HFF-Myc (cell line): ENCODE measurements at regions not wholly inside any gene's neighbourhood (a gene's known extent, or its start where the extent isn't known, plus 50 kb on each side); places are given as distances from the start of the nearest gene placed in this dataset.

ENCODE experiments used
- DNase-seq: peaks from one replicate; pipeline ENCODE4 v3.0.0-alpha.2; 2011; ENCODE audit warnings: low read depth; ENCODE audit errors: extremely low read depth
- H3K4me3 ChIP-seq: replicated peaks from 2 replicates; pipeline ENCODE4 v1.5.1; 2011; ENCODE audit warnings: low read depth, mild to moderate bottlenecking, control low read depth, low read length
- TF ChIP-seq, protein P1 (sequence below): IDR thresholded peaks from 2 replicates; pipeline ENCODE4 v1.5.1; 2012; ENCODE audit warnings: mild to moderate bottlenecking, low read depth, low read length, control low read depth; ENCODE audit errors: missing control alignments

DNA sequence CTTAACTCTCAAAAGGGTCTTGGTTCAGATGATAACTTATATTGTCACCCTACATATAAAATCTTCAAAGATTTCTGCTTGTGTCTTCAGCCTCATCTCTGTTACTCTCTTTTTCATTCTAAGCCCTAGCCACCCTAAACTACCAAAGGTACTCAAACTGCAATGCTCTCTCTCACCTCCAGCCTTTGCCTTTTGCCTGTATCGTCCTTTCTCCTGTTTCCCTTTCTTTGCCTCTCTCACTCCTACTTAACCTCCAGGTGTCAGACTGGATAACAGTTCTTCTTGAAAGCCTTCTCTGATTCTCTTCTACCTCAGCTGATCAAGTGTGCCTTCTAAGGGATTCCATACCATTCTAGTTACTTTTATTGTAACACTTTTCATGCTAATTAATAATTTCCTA is 149.8 kb downstream of the SERPINI1 start:
- no peak overlapping the region for H3K4me3 ChIP-seq
- no peak for DNase-seq
- TF ChIP-seq, protein P1, sequence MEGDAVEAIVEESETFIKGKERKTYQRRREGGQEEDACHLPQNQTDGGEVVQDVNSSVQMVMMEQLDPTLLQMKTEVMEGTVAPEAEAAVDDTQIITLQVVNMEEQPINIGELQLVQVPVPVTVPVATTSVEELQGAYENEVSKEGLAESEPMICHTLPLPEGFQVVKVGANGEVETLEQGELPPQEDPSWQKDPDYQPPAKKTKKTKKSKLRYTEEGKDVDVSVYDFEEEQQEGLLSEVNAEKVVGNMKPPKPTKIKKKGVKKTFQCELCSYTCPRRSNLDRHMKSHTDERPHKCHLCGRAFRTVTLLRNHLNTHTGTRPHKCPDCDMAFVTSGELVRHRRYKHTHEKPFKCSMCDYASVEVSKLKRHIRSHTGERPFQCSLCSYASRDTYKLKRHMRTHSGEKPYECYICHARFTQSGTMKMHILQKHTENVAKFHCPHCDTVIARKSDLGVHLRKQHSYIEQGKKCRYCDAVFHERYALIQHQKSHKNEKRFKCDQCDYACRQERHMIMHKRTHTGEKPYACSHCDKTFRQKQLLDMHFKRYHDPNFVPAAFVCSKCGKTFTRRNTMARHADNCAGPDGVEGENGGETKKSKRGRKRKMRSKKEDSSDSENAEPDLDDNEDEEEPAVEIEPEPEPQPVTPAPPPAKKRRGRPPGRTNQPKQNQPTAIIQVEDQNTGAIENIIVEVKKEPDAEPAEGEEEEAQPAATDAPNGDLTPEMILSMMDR: no peak

DNA sequence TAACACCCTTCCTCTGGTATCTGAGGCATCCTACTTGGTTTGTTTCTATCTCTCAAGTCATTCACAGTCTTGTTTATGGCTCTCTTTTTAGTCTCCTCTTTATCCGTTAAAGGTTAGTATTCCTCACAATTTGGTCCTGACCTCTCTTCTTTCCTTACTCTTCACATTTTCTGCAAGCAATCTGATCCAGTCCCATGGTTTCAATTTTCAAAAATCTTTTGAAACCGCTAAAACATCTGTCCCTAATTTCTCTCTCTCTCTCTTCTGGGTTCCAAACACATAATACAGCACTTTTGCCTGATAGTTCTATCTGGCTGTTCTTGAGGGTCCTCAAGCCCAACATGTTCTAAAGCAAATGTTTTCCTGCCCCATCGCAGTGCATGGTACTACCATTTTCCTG is 149.0 kb downstream of the SERPINI1 start:
- no peak overlapping the region for H3K4me3 ChIP-seq
- TF ChIP-seq, protein P1: no peak
- peak; percentile 2 for DNase-seq

DNA sequence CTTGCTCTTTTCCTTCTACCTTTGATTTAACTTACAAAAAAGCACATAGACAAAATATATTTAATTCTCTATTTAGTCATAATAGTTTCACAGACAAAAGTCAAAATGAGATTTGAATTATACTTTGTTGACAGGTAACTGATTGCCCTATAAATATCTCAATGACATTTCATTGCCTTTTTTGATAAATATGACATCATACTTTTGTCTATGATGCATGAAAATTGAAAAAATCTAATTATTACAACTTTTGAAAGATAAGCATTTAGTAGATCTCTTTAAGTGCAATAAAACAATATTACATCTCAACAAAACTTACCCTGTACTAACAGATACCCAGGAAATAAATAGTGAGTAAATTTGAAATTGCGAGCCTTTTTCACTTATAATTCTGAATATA is 147.9 kb downstream of the SERPINI1 start:
- DNase-seq: no peak
- H3K4me3 ChIP-seq: no peak overlapping the region
- TF ChIP-seq, protein P1: no peak

DNA sequence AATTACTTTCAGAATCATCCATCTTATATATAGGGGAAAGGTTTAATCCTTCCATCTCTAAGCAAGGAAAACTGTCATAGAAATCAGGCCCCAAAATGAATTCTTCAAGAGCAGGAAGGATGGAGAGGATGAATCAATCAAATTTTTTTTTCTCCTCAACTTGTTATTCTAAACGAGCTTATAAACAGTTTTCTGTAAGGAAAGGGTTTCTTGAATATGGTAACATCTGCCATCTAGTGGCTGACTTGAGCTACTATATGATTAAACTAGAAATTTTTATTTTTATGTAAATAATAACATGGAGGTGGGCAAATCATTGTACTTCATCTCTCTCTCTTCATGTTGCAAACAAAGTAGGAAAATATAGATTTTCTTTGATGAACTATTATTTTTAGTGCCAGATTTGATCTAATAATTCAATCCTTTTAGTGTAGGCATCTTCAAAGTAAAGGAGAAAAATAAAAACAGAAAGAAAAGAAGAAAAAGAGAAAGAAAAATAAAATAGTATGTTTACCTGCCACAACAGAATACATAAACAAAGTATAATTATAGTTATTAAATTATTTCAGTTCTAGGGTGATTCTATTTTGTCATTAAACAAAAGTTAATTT is 146.6 kb downstream of the SERPINI1 start:
- H3K4me3 ChIP-seq: no peak overlapping the region
- TF ChIP-seq, protein P1: peak; percentile 31
- peak; percentile 4 for DNase-seq

DNA sequence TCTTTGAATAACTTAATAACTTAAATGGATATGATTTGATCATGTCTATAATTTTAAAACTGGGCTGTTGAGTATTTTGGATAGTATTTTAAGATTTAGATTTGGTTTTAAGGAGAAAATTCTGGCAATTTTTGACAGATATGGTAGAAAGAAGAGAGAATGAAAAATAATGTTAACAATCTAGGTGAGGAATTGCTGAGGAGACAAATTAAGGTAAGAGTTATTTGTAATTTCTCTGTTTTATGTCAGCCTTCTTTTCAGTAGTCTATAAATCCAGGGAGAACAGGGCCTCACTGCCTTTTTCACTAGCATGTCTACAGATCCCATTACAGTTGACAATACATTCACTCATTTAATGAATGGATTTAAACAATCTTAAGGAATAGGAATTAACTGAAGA is 144.7 kb downstream of the SERPINI1 start:
- no peak for DNase-seq
- H3K4me3 ChIP-seq: no peak overlapping the region
- TF ChIP-seq, protein P1: no peak

DNA sequence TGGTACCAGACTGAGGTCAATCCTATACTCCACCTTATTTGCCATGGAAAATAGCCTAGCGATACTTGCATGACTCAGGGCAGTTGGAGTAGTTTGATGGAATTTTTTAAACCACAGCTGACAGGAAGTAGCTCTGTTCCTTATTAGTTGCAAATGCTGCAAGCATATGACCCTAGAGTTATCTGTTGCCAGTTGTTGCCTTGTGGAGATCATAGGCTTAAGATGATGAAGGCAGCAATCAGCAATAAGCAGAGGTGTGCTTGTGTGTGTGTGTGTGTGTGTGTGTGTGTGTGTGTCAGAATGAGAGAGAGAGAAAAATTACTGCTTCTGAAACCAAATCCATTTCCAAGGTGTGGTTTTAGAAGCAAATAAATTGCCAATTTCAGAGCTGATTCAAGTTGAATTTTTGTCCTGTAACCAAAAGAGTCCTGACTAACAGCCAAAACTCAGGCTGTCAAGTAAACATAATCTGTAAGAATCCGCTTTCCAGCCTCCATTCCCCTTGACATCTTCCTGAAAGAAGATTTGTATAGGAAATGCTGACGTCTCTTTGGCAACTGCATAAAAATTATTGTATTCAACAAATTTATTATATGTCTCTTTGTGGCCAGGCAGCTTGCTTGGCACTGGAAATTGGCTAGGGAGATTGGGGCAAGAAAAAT is 141.2 kb downstream of the SERPINI1 start:
- peak; percentile 63 for DNase-seq
- TF ChIP-seq, protein P1: no peak
- H3K4me3 ChIP-seq: no peak overlapping the region
